ENCODE measurements at regions not wholly inside any gene's neighbourhood (a gene's known extent, or its start where the extent isn't known, plus 50 kb on each side); places are given as distances from the start of the nearest gene placed in this dataset.

DNA sequence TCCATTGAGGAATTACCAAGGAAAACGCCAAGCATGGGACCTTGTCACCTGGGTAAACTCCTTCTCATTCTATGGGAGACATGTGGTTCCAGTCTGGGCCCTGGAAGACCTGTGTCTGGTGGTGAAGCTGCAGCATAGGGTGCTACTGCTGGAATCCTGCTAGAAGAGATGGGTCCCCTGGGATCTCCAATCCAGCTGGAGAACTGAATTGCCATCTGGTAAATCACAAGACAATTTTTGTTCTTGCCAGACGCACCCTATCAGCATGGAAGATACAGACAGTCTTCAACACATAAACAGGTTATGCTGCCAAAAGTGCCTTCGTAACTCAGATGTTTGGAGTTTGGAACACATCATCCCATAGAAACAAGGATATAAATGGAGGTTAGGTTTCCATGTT, 424.0 kb upstream of the BRINP1 start:
- TF ChIP-seq, protein P1, sequence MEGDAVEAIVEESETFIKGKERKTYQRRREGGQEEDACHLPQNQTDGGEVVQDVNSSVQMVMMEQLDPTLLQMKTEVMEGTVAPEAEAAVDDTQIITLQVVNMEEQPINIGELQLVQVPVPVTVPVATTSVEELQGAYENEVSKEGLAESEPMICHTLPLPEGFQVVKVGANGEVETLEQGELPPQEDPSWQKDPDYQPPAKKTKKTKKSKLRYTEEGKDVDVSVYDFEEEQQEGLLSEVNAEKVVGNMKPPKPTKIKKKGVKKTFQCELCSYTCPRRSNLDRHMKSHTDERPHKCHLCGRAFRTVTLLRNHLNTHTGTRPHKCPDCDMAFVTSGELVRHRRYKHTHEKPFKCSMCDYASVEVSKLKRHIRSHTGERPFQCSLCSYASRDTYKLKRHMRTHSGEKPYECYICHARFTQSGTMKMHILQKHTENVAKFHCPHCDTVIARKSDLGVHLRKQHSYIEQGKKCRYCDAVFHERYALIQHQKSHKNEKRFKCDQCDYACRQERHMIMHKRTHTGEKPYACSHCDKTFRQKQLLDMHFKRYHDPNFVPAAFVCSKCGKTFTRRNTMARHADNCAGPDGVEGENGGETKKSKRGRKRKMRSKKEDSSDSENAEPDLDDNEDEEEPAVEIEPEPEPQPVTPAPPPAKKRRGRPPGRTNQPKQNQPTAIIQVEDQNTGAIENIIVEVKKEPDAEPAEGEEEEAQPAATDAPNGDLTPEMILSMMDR (IDR thresholded peaks at IDR 0.05 in 2 of 3, conservative IDR thresholded peaks at IDR 0.05 in 1 of 3; ENCODE audit: borderline replicate concordance in 1 of 3, insufficient read depth in 1 of 3, low read depth in 2 of 3, low read length in 2 of 3): no peak
- TF ChIP-seq, protein P2, sequence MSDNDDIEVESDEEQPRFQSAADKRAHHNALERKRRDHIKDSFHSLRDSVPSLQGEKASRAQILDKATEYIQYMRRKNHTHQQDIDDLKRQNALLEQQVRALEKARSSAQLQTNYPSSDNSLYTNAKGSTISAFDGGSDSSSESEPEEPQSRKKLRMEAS (IDR thresholded peaks at IDR 0.05): no peak
- no peak for TF ChIP-seq EZH2phosphoT487 (IDR thresholded peaks at IDR 0.05; ENCODE audit: borderline replicate concordance)
- no peak for TF ChIP-seq YY1 (IDR thresholded peaks at IDR 0.05; ENCODE audit: extremely low read depth, insufficient replicate concordance, low read depth, low read length)
- no peak for TF ChIP-seq POLR2A (IDR thresholded peaks at IDR 0.05; ENCODE audit: borderline replicate concordance, extremely low read depth, insufficient read depth, insufficient read length)
- TF ChIP-seq ZNF274 (IDR thresholded peaks at IDR 0.05; ENCODE audit: low read depth, low read length): no peak
- TF ChIP-seq JUND (IDR thresholded peaks at IDR 0.05): no peak
- TF ChIP-seq SIN3A (IDR thresholded peaks at IDR 0.05; ENCODE audit: low read depth): no peak
- no peak for TF ChIP-seq EZH2 (IDR thresholded peaks at IDR 0.05)
- no peak for TF ChIP-seq SP1 (IDR thresholded peaks at IDR 0.05; ENCODE audit: low read depth)
- TF ChIP-seq, protein P3, sequence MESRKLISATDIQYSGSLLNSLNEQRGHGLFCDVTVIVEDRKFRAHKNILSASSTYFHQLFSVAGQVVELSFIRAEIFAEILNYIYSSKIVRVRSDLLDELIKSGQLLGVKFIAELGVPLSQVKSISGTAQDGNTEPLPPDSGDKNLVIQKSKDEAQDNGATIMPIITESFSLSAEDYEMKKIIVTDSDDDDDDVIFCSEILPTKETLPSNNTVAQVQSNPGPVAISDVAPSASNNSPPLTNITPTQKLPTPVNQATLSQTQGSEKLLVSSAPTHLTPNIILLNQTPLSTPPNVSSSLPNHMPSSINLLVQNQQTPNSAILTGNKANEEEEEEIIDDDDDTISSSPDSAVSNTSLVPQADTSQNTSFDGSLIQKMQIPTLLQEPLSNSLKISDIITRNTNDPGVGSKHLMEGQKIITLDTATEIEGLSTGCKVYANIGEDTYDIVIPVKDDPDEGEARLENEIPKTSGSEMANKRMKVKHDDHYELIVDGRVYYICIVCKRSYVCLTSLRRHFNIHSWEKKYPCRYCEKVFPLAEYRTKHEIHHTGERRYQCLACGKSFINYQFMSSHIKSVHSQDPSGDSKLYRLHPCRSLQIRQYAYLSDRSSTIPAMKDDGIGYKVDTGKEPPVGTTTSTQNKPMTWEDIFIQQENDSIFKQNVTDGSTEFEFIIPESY (IDR thresholded peaks at IDR 0.05; ENCODE audit: extremely low read depth, insufficient replicate concordance, low read length): no peak
- no peak for TF ChIP-seq EGR1 (IDR thresholded peaks at IDR 0.05; ENCODE audit: low read depth)

All from HCT116 (cell line).